ENCODE measurements at regions not wholly inside any gene's neighbourhood (a gene's known extent, or its start where the extent isn't known, plus 50 kb on each side); places are given as distances from the start of the nearest gene placed in this dataset.
"Not testable (repeated sequence)": the region's sequence is repeated elsewhere in the genome, so short reads cannot be mapped to it uniquely, and the experiment has no call there.

DNA sequence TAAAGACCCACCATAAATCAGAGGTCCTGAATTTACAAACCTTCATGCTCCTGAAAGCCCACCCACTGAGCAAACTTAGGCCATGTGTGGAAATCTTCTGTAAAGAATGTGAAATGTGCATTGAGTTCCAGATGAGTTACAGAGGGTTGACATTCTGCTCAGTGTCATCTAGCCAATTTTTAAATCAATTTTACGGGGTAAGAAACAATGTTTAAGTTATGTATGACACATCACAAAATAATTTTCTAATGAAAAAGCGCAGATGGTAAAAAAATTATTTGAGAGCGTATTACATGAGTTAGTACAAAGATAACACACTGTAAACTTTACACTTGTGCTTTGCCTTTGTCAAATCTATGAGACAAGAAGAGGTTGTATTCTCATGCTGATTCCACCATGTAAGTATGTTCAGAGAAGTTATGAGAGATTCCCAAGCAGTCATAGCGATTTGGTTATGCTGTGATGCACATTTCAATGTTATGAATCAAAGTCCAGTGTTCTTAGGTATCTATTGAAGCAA lies 446.3 kb downstream of the ADCYAP1 start:
- Histone ChIP-seq H3K4me1 (ENCODE audit: control insufficient read depth, insufficient read depth, low read length) (no peaks in the 10 kb centered on the region), H3K4me3 (ENCODE audit: low read length) (no peak overlapping the region), H3K36me3 (ENCODE audit: control insufficient read depth, insufficient read depth, low read length) (no peaks in the 10 kb centered on the region), H3K27me3 (ENCODE audit: control insufficient read depth, insufficient read depth, low read length) (no peaks in the 10 kb centered on the region), H3K9ac (ENCODE audit: low read length) (no peak overlapping the region), H3K9me3 (ENCODE audit: control insufficient read depth, low read length) (no peaks in the 10 kb centered on the region)

DNA sequence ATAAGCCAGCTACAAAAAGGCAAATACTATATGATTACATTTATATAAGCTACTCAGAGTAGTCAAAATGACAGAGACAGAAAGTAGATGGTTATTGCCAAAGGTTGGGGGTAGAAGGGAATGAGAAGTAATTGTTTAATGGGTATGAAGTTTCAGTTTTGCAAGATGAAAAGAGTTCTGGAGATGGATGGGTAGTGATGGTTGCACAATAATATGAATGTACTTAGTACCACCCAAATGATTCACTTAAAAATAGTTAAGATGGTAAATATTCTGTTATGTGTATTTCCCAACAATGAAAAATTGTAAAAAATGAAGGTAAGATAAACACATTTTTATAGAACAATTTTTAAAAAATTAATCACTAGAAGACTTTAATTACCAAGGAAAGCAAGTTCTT lies 448.4 kb downstream of the ADCYAP1 start:
- Histone ChIP-seq H3K36me3 (ENCODE audit: control insufficient read depth, insufficient read depth, low read length) (no peaks in the 10 kb centered on the region), H3K9me3 (ENCODE audit: control insufficient read depth, low read length) (no peaks in the 10 kb centered on the region), H3K27me3 (ENCODE audit: control insufficient read depth, insufficient read depth, low read length) (no peaks in the 10 kb centered on the region), H3K4me3 (ENCODE audit: low read length) (no peak overlapping the region), H3K4me1 (ENCODE audit: control insufficient read depth, insufficient read depth, low read length) (no peaks in the 10 kb centered on the region), H3K9ac (ENCODE audit: low read length) (no peak overlapping the region)

DNA sequence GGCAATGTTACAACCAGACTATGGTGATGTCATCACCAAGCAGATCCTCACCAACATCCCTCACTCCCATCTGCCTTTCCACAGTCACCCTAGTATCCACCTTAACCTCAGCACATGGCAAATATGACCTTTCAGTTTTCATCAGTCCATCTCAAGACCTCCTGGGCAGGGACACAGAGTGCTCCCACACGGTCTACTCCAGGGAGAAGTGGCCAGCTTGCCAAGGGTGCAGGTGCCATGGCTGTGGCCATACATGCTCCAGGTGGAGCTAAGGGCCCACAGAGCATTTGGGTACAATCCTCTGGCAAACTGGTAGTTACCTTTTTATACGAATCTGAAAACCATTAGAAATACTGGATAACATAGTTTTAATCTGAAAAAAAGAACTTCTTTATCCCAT lies 453.1 kb downstream of the ADCYAP1 start:
- H3K27me3 ChIP-seq (ENCODE audit: control insufficient read depth, insufficient read depth, low read length), result no peaks in the 10 kb centered on the region
- H3K4me1 ChIP-seq (ENCODE audit: control insufficient read depth, insufficient read depth, low read length), result no peaks in the 10 kb centered on the region
- H3K9me3 ChIP-seq (ENCODE audit: control insufficient read depth, low read length), result no peaks in the 10 kb centered on the region
- no peak overlapping the region for H3K9ac ChIP-seq (ENCODE audit: low read length)
- H3K4me3 ChIP-seq (ENCODE audit: low read length), result no peak overlapping the region
- H3K36me3 ChIP-seq (ENCODE audit: control insufficient read depth, insufficient read depth, low read length), result no peaks in the 10 kb centered on the region

DNA sequence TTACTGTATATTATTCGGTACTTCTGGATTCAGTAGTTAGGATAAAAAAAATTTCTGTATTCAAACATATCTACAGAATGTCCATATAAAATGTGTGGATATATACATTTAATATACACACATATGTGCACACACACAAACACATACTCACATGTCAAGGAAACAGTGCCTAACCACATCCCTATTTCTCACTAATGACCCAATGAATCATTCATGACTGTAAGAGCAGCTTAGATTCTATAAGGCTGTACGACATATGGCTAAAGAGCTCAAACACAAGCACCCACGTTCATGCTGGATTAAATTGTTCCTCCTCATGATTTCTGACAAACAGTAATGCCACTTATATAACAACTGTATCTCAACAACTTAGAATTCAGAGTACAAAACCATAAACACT lies 457.3 kb downstream of the ADCYAP1 start:
- no peaks in the 10 kb centered on the region for H3K4me1 ChIP-seq (ENCODE audit: control insufficient read depth, insufficient read depth, low read length)
- H3K4me3 ChIP-seq (ENCODE audit: low read length), result no peak overlapping the region
- H3K36me3 ChIP-seq (ENCODE audit: control insufficient read depth, insufficient read depth, low read length), result no peaks in the 10 kb centered on the region
- no peaks in the 10 kb centered on the region for H3K27me3 ChIP-seq (ENCODE audit: control insufficient read depth, insufficient read depth, low read length)
- no peak overlapping the region for H3K9ac ChIP-seq (ENCODE audit: low read length)
- no peaks in the 10 kb centered on the region for H3K9me3 ChIP-seq (ENCODE audit: control insufficient read depth, low read length)

DNA sequence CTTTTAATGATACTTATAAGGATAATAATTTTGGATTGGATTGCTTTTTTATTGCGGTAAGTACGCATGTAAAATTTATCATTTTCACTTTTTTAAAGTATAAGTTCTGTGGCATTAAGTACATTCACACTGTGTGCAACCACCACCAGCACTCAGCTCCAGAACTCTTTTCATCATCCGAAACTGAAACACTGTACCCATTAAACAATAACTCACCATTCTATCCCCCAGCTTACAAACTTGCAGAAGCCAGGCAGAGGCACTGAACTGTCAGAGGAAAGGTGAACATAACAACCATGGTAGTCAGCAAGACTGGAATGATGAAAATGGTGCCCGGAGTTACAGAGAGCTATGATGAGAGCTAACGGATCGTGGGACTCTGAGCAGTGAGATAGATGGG lies 465.9 kb downstream of the ADCYAP1 start:
- Histone ChIP-seq H3K36me3 (ENCODE audit: control insufficient read depth, insufficient read depth, low read length) (no peaks in the 10 kb centered on the region), H3K4me1 (ENCODE audit: control insufficient read depth, insufficient read depth, low read length) (no peaks in the 10 kb centered on the region), H3K27me3 (ENCODE audit: control insufficient read depth, insufficient read depth, low read length) (no peaks in the 10 kb centered on the region), H3K9ac (ENCODE audit: low read length) (no peak overlapping the region), H3K9me3 (ENCODE audit: control insufficient read depth, low read length) (no peaks in the 10 kb centered on the region), H3K4me3 (ENCODE audit: low read length) (no peak overlapping the region)

DNA sequence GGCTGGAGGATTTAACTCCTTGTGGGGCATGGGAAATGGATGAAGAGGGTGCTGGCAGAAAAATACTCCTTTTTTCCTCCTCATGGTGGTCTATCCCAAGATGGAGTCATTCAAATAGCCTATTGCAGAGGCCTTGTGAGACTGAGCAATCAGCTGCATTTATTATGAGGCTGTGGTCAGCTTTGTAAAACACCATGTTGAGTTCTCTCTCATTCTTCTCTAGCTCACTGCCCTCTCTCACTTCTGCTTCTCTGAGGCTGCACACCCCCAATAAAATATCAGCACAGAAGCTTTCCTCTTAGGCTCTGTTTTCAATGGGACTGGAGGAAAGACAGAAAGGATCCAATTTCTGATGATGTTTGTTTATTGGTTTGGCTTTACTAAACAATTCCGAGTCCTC lies 467.1 kb downstream of the ADCYAP1 start:
- Histone ChIP-seq H3K36me3 (ENCODE audit: control insufficient read depth, insufficient read depth, low read length) (no peaks in the 10 kb centered on the region), H3K9me3 (ENCODE audit: control insufficient read depth, low read length) (no peaks in the 10 kb centered on the region), H3K4me3 (ENCODE audit: low read length) (no peak overlapping the region), H3K9ac (ENCODE audit: low read length) (no peak overlapping the region), H3K27me3 (ENCODE audit: control insufficient read depth, insufficient read depth, low read length) (no peaks in the 10 kb centered on the region), H3K4me1 (ENCODE audit: control insufficient read depth, insufficient read depth, low read length) (no peaks in the 10 kb centered on the region)

DNA sequence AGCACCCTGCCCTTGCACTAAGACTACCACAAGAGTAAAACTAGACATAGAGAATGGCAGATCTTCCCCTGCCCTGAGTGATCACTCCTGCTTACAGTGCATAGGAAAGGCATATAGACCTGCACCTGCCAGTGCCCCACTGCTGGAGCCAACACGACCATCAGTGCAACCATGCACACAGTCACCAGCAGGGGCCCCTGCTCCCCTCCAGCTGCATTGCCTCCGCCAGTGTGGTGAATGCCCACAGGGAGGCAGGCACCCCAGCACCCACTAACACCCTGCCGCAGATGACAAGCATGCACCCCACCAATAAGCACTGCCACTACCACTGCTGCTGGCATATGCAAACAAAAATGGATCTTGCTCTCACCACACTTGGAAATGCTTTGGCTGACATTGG lies 478.8 kb downstream of the ADCYAP1 start:
- H3K9me3 ChIP-seq (ENCODE audit: control insufficient read depth, low read length), result no peaks in the 10 kb centered on the region
- H3K36me3 ChIP-seq (ENCODE audit: control insufficient read depth, insufficient read depth, low read length), result no peaks in the 10 kb centered on the region
- no peak overlapping the region for H3K4me3 ChIP-seq (ENCODE audit: low read length)
- H3K27me3 ChIP-seq (ENCODE audit: control insufficient read depth, insufficient read depth, low read length), result no peaks in the 10 kb centered on the region
- no peak overlapping the region for H3K9ac ChIP-seq (ENCODE audit: low read length)
- no peaks in the 10 kb centered on the region for H3K4me1 ChIP-seq (ENCODE audit: control insufficient read depth, insufficient read depth, low read length)

DNA sequence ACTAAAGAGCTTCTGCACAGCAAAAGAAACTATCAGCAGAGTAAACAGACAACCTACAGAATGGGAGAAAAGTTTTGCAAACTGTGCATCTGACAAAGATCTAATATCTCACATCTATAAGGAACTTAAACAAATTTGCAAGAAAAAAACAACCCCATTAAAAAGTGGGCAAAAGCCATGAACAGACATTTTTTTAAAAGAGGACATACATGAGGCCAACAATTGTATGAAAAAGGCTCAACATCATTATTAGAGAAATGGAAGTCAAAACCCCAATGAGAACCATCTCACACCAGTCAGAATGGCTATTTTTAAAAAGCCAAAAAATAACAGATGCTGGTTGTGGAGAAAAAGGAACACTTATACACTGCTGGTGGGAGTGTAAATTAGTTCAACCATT lies 483.8 kb downstream of the ADCYAP1 start:
- H3K27me3 ChIP-seq (ENCODE audit: control insufficient read depth, insufficient read depth, low read length); H3K36me3 ChIP-seq (ENCODE audit: control insufficient read depth, insufficient read depth, low read length); H3K9me3 ChIP-seq (ENCODE audit: control insufficient read depth, low read length); H3K9ac ChIP-seq (ENCODE audit: low read length); H3K4me1 ChIP-seq (ENCODE audit: control insufficient read depth, insufficient read depth, low read length); H3K4me3 ChIP-seq (ENCODE audit: low read length): not testable (repeated sequence)

DNA sequence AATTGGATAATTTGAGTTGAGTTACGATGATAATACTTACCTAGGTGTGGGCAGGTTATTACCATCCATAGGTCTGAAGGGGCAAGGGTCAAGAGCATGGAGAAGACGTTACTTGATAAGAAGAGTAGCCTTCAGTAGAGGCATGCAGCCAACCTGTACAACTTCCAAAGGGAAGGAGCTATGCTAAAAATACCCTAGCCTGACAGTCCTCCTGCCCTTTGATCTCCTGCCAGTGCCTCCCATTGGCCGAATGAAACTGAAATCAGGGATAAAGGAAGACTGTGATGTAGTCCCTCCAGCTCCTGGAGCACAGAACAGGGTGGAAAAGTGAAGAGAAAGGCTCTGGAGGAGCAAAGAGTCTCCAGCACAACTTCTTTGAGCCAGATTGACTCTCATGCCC lies 487.4 kb downstream of the ADCYAP1 start:
- H3K27me3 ChIP-seq (ENCODE audit: control insufficient read depth, insufficient read depth, low read length), result no peaks in the 10 kb centered on the region
- H3K4me1 ChIP-seq (ENCODE audit: control insufficient read depth, insufficient read depth, low read length), result no peaks in the 10 kb centered on the region
- H3K9ac ChIP-seq (ENCODE audit: low read length), result no peak overlapping the region
- no peak overlapping the region for H3K4me3 ChIP-seq (ENCODE audit: low read length)
- no peaks in the 10 kb centered on the region for H3K9me3 ChIP-seq (ENCODE audit: control insufficient read depth, low read length)
- no peaks in the 10 kb centered on the region for H3K36me3 ChIP-seq (ENCODE audit: control insufficient read depth, insufficient read depth, low read length)

DNA sequence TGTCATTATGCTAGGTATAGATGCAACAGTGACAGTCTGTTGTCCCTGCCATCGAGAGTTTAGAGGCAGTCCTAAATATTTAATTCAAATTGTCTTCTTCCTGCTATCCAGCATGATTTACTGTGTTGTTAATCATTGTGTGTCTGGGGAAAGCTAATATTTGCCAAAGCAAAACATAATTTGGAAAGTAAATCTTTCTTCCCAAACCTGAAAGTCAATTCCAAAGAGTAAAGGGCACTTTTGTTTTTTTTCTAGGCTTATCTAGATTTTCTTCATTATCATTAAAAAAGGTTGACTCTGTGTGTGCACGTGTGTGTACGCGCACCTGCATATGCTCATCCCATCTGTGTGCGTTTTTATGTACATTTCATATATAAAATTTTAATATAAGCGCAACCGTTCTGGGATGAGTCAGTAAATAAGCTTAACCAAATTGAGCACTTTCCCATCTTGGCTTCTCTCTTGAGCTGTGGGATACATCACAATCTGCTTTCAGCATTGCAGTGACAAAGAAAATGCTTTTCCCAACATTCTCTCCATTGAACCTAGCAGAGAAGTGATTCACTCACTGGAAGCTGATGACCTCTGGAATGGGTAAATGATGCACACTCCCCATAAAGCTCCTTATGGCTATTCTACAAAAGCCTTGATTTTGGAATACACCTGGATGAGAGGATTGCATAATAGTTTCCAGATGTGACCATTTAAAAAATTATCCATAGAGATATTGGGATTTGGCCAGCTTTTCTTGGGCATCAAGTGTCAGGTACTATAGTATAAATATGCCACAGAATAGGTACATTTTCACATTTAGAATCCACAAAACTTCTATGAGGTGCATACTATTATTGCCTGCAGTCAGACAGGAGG lies 488.4 kb downstream of the ADCYAP1 start:
- Histone ChIP-seq H3K36me3 (ENCODE audit: control insufficient read depth, insufficient read depth, low read length) (no peaks in the 10 kb centered on the region), H3K4me3 (ENCODE audit: low read length) (no peak overlapping the region), H3K9me3 (ENCODE audit: control insufficient read depth, low read length) (no peaks in the 10 kb centered on the region), H3K9ac (ENCODE audit: low read length) (no peak overlapping the region), H3K4me1 (ENCODE audit: control insufficient read depth, insufficient read depth, low read length) (no peaks in the 10 kb centered on the region), H3K27me3 (ENCODE audit: control insufficient read depth, insufficient read depth, low read length) (no peaks in the 10 kb centered on the region)

DNA sequence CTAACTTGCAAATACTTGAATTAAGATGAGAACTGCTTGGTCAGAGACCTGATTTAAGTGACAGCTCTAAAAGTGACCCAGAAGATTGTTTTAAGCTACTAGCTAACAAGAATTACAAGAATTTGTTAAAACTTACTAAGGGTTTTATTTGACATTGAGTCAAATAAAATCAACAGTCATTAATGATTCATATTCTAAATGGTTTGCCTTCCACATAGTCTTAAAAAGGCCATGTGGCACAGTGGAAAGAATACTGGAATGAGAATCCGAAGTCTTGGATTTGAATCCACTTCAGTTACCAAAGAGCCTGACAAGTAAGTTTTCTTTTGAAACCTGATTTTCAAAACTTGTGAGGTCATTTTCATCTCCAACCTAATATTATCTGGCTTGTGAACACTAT lies 489.3 kb downstream of the ADCYAP1 start:
- Histone ChIP-seq H3K36me3 (ENCODE audit: control insufficient read depth, insufficient read depth, low read length) (no peaks in the 10 kb centered on the region), H3K9me3 (ENCODE audit: control insufficient read depth, low read length) (no peaks in the 10 kb centered on the region), H3K4me1 (ENCODE audit: control insufficient read depth, insufficient read depth, low read length) (no peaks in the 10 kb centered on the region), H3K4me3 (ENCODE audit: low read length) (no peak overlapping the region), H3K9ac (ENCODE audit: low read length) (no peak overlapping the region), H3K27me3 (ENCODE audit: control insufficient read depth, insufficient read depth, low read length) (no peaks in the 10 kb centered on the region)

DNA sequence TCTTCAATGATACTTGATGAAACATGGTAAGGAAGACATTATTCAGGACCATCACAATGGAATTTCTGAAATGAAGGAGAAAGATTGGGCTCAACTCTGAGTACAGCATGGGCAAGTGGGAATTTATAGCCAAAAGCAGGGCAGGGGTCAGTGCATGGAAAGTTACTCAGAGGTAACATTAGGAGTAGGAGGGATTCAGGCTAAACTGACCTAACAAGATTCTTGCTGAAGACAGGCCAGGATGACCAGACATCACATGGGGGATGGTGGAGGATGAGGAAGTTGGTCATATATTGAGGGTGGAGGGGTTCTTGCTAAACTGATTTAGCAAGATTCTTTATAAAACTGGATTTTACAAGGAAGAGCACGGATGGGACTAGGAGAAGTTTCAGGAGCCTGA lies 489.8 kb downstream of the ADCYAP1 start:
- Histone ChIP-seq H3K4me1 (ENCODE audit: control insufficient read depth, insufficient read depth, low read length) (no peaks in the 10 kb centered on the region), H3K27me3 (ENCODE audit: control insufficient read depth, insufficient read depth, low read length) (no peaks in the 10 kb centered on the region), H3K9me3 (ENCODE audit: control insufficient read depth, low read length) (no peaks in the 10 kb centered on the region), H3K36me3 (ENCODE audit: control insufficient read depth, insufficient read depth, low read length) (no peaks in the 10 kb centered on the region), H3K4me3 (ENCODE audit: low read length) (no peak overlapping the region), H3K9ac (ENCODE audit: low read length) (no peak overlapping the region)
